ENCODE measurements at regions not wholly inside any gene's neighbourhood (a gene's known extent, or its start where the extent isn't known, plus 50 kb on each side); places are given as distances from the start of the nearest gene placed in this dataset.
"Not testable (repeated sequence)": the region's sequence is repeated elsewhere in the genome, so short reads cannot be mapped to it uniquely, and the experiment has no call there.

DNA sequence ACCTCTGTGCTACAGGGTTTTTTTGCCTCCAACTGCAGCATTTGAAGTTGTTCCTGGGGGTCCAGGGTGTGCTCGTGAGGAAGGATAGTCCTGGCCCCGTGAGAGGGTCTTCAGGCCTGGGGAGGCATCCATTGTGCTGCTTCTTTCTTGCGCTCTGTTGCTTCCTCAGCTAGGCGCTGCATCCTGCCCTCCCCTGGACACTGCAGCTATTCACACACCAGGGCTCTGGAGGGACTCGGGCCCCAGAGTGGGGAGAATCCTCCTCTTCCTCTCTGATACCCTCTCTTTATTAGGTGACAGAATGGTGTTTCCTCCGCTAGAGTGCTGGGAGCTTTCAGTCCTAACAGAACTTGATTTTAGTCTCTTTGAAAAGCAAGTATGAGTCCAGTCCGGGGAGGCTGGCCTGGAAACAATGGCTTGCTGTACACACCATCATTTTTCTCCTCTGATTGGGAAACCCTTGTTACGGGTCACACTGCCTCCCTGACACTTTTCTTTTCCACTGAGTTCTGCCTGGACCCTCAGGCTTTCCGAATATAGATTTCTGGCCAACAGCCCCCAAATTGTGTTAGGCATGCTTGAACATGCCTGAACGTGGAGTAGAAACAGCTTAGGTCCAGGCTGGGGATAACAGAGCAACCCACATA lies 81.4 kb upstream of the ELAC2 start:
- peak overlapping the region in 1 of 2 donors; percentile 27 for H3K27ac ChIP-seq
- H3K4me1 ChIP-seq (replicated peaks in 1 of 2), result peaks cover 0 to 3% of the 10 kb centered on the region in 2 donors
- 28 to 100% (median 69%) methylated on average over 1 to 9 of the region's 10 CpGs for WGBS, 10 experiments
- in situ Hi-C loops (cut with MboI; ENCODE audit: low pct_unique_long_range_greater_than_20kb in 2 of 9, low sequenced_read_pairs in 9 of 9, unreplicated experiment in 9 of 9), result no loop called here
- peak in 4 of 8 experiments; percentile 39 to 57 (median 47) for ATAC-seq (replicated peaks in 6 of 8)
- H3K4me3 ChIP-seq, result no peak overlapping the region

DNA sequence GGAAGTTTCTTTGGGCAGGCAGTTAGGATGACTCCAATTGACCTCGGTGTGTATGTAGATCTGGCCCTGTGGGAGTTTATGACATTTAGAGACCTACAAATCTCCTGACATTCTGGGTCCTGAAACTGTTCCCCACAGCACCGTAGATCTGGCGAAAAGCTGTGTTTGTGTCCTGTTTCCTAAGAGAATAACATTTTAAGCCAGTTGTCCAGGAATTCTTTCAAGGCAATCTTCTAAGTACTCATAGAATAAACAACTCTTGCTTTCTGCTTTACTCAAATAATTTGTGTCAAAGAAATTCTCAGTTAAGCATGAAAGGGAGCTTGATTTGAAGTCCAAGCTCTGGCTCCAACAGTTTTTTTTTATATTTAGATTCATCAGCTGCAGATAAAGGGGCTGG lies 78.5 kb upstream of the ELAC2 start:
- in situ Hi-C loops (cut with MboI; ENCODE audit: low pct_unique_long_range_greater_than_20kb in 2 of 9, low sequenced_read_pairs in 9 of 9, unreplicated experiment in 9 of 9), result no loop called here
- ATAC-seq (replicated peaks in 6 of 8), result no peak
- Histone ChIP-seq H3K27ac (no peak overlapping the region), H3K4me3 (no peak overlapping the region), H3K4me1 (replicated peaks in 1 of 2) (peaks cover 0 to 3% of the 10 kb centered on the region in 2 donors)
- 0 to 100% (median 68%) methylated on average over 1 to 3 of the region's 3 CpGs; no CpG with 5 or more reads in 2 of the 10 experiments for WGBS, 10 experiments

DNA sequence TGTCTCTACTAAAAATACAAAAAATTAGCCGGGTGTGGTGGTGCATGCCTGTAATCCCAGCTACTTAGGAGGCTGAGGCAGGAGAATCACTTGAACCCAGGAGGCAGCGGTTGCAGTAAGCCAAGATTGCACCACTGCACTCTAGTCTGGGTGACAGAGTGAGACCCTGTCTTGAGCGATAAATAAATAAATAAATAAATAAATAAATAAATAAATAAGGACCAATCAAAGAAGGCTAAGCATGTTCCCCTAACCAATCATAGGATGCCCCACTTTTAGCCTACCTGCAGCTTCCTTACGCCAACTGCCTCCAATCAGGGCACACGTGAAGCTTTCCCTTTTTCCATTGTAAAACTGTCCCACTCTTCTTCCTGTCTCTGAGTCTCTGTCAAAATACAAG lies 74.2 kb upstream of the ELAC2 start:
- ATAC-seq (replicated peaks in 6 of 8); H3K4me3 ChIP-seq; in situ Hi-C loops (cut with MboI; ENCODE audit: low pct_unique_long_range_greater_than_20kb in 2 of 9, low sequenced_read_pairs in 9 of 9, unreplicated experiment in 9 of 9); H3K27ac ChIP-seq; H3K4me1 ChIP-seq (replicated peaks in 1 of 2): not testable (repeated sequence)
- WGBS, 10 experiments, result 56 to 100% (median 71%) methylated on average over 1 to 4 of the region's 5 CpGs; no CpG with 5 or more reads in 4 of the 10 experiments

DNA sequence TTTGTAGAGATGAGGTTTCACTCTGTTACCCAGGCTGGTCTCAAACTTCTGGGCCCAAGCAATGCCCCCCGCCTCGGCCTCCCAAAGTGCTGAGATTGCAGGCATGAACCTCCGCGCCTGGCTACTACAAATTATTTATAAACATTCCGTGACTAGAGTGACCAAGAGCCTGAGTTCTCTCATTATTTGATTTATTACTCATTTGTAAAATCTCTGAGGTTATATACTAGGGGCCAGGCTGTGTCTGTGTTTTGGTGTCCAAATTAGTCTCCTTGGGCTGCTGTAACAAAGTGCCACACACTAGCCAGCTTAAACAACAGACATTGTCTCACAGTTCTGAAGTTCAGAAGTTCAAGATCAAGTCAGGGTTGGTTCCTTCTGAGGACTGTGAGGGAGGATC lies 70.8 kb upstream of the ELAC2 start:
- H3K27ac ChIP-seq, result no peak overlapping the region
- H3K4me3 ChIP-seq, result no peak overlapping the region
- WGBS, 10 experiments, result 17 to 100% (median 80%) methylated on average over 1 to 4 of the region's 5 CpGs; no CpG with 5 or more reads in 3 of the 10 experiments
- in situ Hi-C loops (cut with MboI; ENCODE audit: low pct_unique_long_range_greater_than_20kb in 2 of 9, low sequenced_read_pairs in 9 of 9, unreplicated experiment in 9 of 9), result no loop called here
- ATAC-seq (replicated peaks in 6 of 8), result no peak
- peaks cover 3 to 12% of the 10 kb centered on the region in 2 donors for H3K4me1 ChIP-seq (replicated peaks in 1 of 2)

DNA sequence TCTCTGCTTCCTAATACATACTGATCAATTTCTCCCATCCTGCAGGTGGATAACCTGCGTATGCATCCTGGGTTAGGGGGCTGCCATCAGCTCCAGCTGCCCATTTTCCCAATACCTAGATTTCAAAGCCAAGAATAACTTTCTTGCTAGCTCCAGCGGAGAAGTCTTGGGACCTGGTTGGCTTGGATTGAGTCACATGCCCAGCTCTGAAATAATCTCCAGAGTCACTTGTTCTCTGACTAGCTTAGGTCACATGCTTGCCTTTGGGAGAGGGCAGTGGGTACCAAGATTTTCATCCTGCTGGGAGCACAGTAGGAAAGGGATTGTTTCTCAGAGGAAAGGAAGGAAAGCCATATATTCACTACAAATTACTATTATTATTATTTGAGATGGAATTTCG lies 70.0 kb upstream of the ELAC2 start:
- WGBS, 10 experiments, result 60 to 100% (median 80%) methylated on average over 1 to 3 of the region's 3 CpGs; no CpG with 5 or more reads in 3 of the 10 experiments
- ATAC-seq (replicated peaks in 6 of 8), result peak in 2 of 8 experiments; percentile 31 to 53
- in situ Hi-C loops (cut with MboI; ENCODE audit: low pct_unique_long_range_greater_than_20kb in 2 of 9, low sequenced_read_pairs in 9 of 9, unreplicated experiment in 9 of 9), result no loop called here
- Histone ChIP-seq H3K4me3 (no peak overlapping the region), H3K4me1 (replicated peaks in 1 of 2) (peaks cover 3 to 12% of the 10 kb centered on the region in 2 donors), H3K27ac (no peak overlapping the region)

DNA sequence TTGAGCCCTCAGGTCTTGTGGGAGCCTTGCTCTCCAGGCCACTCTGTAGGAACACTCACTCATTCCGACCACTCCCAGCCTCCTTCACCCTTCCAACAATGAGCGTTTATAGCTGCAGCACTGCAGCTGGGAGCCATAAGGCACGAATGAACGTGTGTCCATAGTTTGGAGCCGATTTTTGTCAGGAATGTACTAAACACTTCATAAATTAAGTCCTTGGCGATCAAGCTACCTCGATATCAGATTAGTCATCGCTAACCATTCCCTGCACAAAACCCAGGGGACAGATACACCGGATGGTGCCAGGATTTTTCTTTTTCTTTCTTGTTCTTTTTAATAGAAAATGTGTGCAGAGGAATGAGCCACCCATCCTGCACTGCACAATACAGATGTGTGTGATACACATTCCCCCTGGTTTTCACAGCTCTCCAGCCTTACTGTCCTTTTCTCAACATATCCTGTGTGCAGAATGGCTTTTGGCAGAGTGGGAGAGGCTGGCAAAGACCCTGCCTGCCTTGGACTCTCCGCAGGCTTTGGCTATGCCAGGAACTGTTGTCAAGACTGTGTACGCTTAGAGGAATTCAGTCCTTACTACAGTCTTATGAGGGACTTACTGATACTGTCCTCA lies 68.4 kb upstream of the ELAC2 start:
- ATAC-seq (replicated peaks in 6 of 8), result peak in 3 of 8 experiments; percentile 25 to 85 (median 63)
- 0 to 100% (median 83%) methylated on average over 1 to 9 of the region's 11 CpGs; no CpG with 5 or more reads in 1 of the 10 experiments for WGBS, 10 experiments
- in situ Hi-C loops (cut with MboI; ENCODE audit: low pct_unique_long_range_greater_than_20kb in 2 of 9, low sequenced_read_pairs in 9 of 9, unreplicated experiment in 9 of 9), result no loop called here
- no peak overlapping the region for H3K4me3 ChIP-seq
- no peak overlapping the region for H3K27ac ChIP-seq
- peaks cover 3 to 12% of the 10 kb centered on the region in 2 donors for H3K4me1 ChIP-seq (replicated peaks in 1 of 2)

DNA sequence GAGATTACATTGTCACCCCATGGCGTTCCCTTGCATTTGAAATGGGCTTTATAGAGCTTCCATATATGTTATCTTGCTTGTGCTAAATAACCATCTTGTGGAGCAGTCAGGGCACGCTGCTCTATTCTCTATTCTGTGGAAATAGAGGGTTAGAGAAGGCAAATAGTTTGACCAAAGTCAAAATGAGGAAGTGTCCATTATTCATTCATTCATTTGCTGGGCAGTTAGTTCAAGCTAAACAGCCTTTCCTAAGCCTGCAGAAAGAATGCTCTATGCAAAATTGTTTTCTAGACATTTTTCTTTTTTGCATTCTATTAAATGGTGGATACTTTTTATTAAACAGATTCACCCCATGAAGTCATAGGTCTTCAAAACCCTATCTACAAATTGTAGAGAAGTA lies 67.8 kb upstream of the ELAC2 start:
- Histone ChIP-seq H3K4me1 (replicated peaks in 1 of 2) (peaks cover 3 to 12% of the 10 kb centered on the region in 2 donors), H3K27ac (no peak overlapping the region), H3K4me3 (no peak overlapping the region)
- ATAC-seq (replicated peaks in 6 of 8), result no peak
- in situ Hi-C loops (cut with MboI; ENCODE audit: low pct_unique_long_range_greater_than_20kb in 2 of 9, low sequenced_read_pairs in 9 of 9, unreplicated experiment in 9 of 9), result no loop called here
- WGBS, 10 experiments, result 33 to 100% (median 64%) methylated on average over 1 to 2 of the region's 2 CpGs; no CpG with 5 or more reads in 1 of the 10 experiments

DNA sequence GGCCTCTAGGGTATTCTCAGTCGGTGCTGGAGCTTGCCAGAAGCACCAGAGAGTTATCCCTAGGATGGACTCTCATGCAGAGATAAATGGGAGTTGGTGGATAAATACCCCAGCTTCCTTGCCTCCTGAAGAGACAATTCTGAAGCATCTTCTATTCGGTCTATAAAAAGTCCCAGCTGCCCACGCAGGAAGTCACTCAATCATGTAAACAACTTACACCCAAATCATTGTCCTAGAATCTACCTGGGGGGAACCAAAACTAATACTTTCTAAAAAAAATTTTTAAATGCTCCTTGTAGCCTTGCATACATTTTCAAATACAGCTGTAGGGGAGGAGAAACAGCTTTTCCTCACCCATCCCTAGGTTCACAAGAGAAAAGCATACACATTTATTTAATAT lies 66.6 kb upstream of the ELAC2 start:
- in situ Hi-C loops (cut with MboI; ENCODE audit: low pct_unique_long_range_greater_than_20kb in 2 of 9, low sequenced_read_pairs in 9 of 9, unreplicated experiment in 9 of 9), result no loop called here
- Histone ChIP-seq H3K4me1 (replicated peaks in 1 of 2) (peaks cover 3 to 14% of the 10 kb centered on the region in 2 donors), H3K4me3 (no peak overlapping the region), H3K27ac (no peak overlapping the region)
- no peak for ATAC-seq (replicated peaks in 6 of 8)
- 40 to 100% (median 58%) methylated on average over 1 to 3 of the region's 3 CpGs; no CpG with 5 or more reads in 3 of the 10 experiments for WGBS, 10 experiments

DNA sequence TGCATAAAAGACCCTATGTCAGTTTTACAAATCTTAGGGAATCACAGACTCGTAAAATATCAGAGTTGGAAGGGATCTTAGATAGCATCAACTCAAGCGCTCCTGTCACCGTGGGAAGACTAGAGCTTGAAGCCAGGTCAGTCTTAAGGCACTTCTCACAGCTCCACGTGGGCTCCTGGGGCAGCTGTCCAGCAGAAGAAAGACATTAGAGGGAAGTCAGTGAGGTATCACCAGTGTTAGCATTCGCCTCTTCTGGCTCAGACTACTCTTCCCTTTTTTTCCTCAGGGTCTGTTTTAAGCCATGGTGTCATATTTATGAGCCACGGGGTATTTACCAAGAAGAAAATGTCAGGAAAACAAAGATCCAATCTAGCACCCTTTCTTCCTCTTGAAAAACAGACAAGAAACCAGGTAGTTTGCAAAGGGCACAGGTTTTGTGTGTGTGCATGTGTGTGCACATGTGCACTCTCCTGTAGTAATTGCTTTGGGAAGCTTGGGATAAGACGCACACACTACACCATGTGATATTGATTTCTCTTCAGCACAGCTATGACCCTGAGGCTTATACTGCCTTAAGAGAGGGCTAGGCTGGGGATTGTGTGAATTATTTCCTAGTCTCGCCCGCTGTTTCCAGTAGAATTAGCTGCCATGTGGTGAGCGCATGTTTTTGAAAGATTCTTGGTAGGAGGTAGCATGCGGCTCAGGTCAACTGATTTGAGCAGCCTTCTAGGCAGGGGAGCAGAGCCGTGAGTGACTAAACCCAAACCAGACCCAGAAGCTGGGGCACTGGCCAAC lies 61.0 kb upstream of the ELAC2 start:
- Histone ChIP-seq H3K4me3 (no peak overlapping the region), H3K27ac (peak overlapping the region in 1 of 2 donors; percentile 21), H3K4me1 (replicated peaks in 1 of 2) (peaks cover 3 to 7% of the 10 kb centered on the region in 2 donors)
- peak in 7 of 8 experiments; percentile 37 to 93 (median 80) for ATAC-seq (replicated peaks in 6 of 8)
- in situ Hi-C loops (cut with MboI; ENCODE audit: low pct_unique_long_range_greater_than_20kb in 2 of 9, low sequenced_read_pairs in 9 of 9, unreplicated experiment in 9 of 9), result no loop called here
- 23 to 87% (median 70%) methylated on average over 2 to 11 of the region's 12 CpGs; no CpG with 5 or more reads in 1 of the 10 experiments for WGBS, 10 experiments

DNA sequence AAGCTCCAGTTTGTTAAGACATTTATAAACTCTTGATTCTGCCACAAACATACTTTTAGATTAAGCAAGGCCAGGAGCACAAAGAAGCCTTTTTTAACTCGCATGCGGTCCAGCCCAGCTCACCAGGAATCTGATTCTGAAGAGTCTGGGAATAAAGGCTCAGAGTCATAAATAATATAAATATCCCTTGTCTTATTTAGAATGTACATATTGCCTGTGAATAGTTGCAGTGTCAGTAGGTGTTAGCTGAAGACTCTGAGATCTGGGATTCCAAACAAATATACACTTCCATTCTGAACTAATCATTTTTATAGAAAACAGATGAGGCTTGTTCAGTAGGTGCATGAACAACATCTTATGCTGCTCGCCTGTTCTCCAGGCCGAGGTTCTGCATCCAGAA lies 59.1 kb upstream of the ELAC2 start:
- H3K4me3 ChIP-seq, result no peak overlapping the region
- peak in 3 of 8 experiments; percentile 51 to 86 (median 78) for ATAC-seq (replicated peaks in 6 of 8)
- H3K27ac ChIP-seq, result no peak overlapping the region
- peaks cover 3 to 7% of the 10 kb centered on the region in 2 donors for H3K4me1 ChIP-seq (replicated peaks in 1 of 2)
- 28 to 94% (median 83%) methylated on average over 2 to 4 of the region's 4 CpGs; no CpG with 5 or more reads in 4 of the 10 experiments for WGBS, 10 experiments
- in situ Hi-C loops (cut with MboI; ENCODE audit: low pct_unique_long_range_greater_than_20kb in 2 of 9, low sequenced_read_pairs in 9 of 9, unreplicated experiment in 9 of 9), result no loop called here

DNA sequence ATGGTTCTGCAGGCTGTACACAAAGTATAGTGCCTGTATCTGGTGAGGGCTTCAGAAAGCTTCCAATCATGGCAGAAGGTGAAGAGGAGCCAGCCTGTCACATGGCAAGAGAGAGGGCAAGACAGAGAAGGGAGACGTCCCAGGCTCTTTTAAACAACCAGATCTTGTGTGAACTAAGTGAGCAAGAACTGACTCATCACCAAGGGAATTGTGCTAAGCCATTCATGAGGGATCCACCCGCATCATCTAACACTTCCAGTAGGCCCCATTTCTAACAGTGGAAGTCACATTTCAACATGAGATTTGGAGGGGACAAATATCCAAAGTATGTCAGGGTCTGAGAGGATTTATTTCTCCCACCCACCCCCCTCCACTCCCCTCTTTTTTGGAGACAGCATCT lies 56.2 kb upstream of the ELAC2 start:
- Histone ChIP-seq H3K4me3 (no peak overlapping the region), H3K27ac (no peak overlapping the region), H3K4me1 (replicated peaks in 1 of 2) (peaks cover under 1% of the 10 kb centered on the region in 2 donors)
- in situ Hi-C loops (cut with MboI; ENCODE audit: low pct_unique_long_range_greater_than_20kb in 2 of 9, low sequenced_read_pairs in 9 of 9, unreplicated experiment in 9 of 9), result loop anchor here in 1 of 9 experiments (25.0 kb wide), 1 partner anchor 88 kb away; no protein-coding TSS in a partner anchor
- ATAC-seq (replicated peaks in 6 of 8), result peak in 3 of 8 experiments; percentile 54 to 90 (median 67)
- WGBS, 10 experiments, result 0 to 100% (median 60%) methylated on average over 1 to 2 of the region's 2 CpGs; no CpG with 5 or more reads in 5 of the 10 experiments

DNA sequence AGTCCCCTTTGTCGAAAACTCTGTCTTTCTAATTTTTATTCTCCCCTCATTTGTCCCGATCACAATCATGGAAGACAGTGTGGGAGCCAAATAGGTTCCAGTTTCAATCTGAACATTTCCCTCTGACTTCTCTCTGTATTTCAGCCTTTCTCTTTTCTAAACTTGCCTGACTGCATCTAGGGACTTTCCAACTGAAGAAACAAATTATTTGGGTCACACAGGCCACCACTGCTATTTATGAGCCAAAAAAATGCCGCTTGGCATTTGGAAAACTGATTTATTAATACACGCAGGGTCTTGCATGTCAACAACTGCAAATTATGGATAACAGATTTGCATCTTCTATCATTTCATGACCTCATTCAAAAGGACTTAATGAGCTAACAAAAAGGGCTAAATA lies 55.2 kb upstream of the ELAC2 start:
- 0 to 95% (median 83%) methylated on average over 1 to 4 of the region's 4 CpGs for WGBS, 10 experiments
- Histone ChIP-seq H3K27ac (no peak overlapping the region), H3K4me1 (replicated peaks in 1 of 2) (no peaks in the 10 kb centered on the region), H3K4me3 (no peak overlapping the region)
- in situ Hi-C loops (cut with MboI; ENCODE audit: low pct_unique_long_range_greater_than_20kb in 2 of 9, low sequenced_read_pairs in 9 of 9, unreplicated experiment in 9 of 9), result loop anchor here in 1 of 9 experiments (25.0 kb wide), 1 partner anchor 89 kb away; no protein-coding TSS in a partner anchor
- ATAC-seq (replicated peaks in 6 of 8), result no peak

DNA sequence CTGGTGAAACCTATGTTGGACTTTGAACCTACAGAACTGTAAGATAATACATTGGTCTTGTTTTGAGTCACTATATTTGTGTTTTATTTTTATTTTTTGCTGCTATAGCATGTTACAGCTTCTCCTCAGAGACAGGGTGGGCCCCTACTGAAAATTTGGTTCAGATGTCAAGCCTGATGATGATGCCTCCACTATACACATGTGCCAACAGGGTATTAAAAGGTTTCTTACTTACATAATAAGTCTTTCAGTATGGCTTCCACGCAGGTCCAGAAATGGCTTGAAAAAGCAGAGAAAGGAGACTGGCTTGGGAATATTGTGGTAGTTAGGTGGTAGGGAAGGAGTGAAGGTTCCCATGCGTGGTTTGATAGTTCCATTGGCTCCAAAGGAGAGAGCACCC lies 52.9 kb upstream of the ELAC2 start:
- ATAC-seq (replicated peaks in 6 of 8), result no peak
- in situ Hi-C loops (cut with MboI; ENCODE audit: low pct_unique_long_range_greater_than_20kb in 2 of 9, low sequenced_read_pairs in 9 of 9, unreplicated experiment in 9 of 9), result loop anchor here in 1 of 9 experiments (25.0 kb wide), 1 partner anchor 92 kb away; no protein-coding TSS in a partner anchor
- no peaks in the 10 kb centered on the region for H3K4me1 ChIP-seq (replicated peaks in 1 of 2)
- 25 to 100% (median 82%) methylated on average over 1 to 2 of the region's 2 CpGs; no CpG with 5 or more reads in 2 of the 10 experiments for WGBS, 10 experiments
- no peak overlapping the region for H3K4me3 ChIP-seq
- H3K27ac ChIP-seq, result no peak overlapping the region

Data from motor neuron (in vitro differentiated cells).